ENCODE measurements at regions not wholly inside any gene's neighbourhood (a gene's known extent, or its start where the extent isn't known, plus 50 kb on each side); places are given as distances from the start of the nearest gene placed in this dataset.

- TF ChIP-seq POLR2AphosphoS5 (IDR thresholded peaks at IDR 0.05; ENCODE audit: borderline replicate concordance, low read depth, low read length), result no peak
- TF ChIP-seq EZH2 (IDR thresholded peaks at IDR 0.05), result no peak
- no peak for TF ChIP-seq FOXP2 (optimal IDR thresholded peaks at IDR 0.05; ENCODE audit: control extremely low read depth, extremely low read length, insufficient read depth)
Observed at GRCh38 chr6:109295774-109296156, 86.5 kb downstream of the CD164 start.

Measured in SK-N-MC (cell line).